ENCODE measurements at regions not wholly inside any gene's neighbourhood (a gene's known extent, or its start where the extent isn't known, plus 50 kb on each side); places are given as distances from the start of the nearest gene placed in this dataset.

- H3K27ac Mint-ChIP-seq = no peak overlapping the region
Measured at GRCh38 chr17:45706033-45706432, 78.1 kb upstream of the CRHR1 start.

GRCh38 chr17:45708707-45709290 lies 75.3 kb upstream of the CRHR1 start:
- Mint-ChIP-seq H3K4me3 (no peak overlapping the region), H3K9me3 (peaks cover 0 to 2% (median 0%) of the 10 kb centered on the region in 6 donors), H3K27ac (no peak overlapping the region), H3K36me3 (no peaks in the 10 kb centered on the region), H3K4me1 (no peaks in the 10 kb centered on the region), H3K27me3 (ENCODE audit: low read depth in 3 of 3) (peaks cover 3 to 13% (median 7%) of the 10 kb centered on the region in 3 donors)
- DNase-seq = no peak

More at GRCh38 chr17:45706033-45706432, 78.1 kb upstream of the CRHR1 start:
- Mint-ChIP-seq H3K36me3 (no peaks in the 10 kb centered on the region), H3K9me3 (peaks cover 0 to 2% (median 0%) of the 10 kb centered on the region in 6 donors), H3K4me1 (no peaks in the 10 kb centered on the region), H3K27me3 (ENCODE audit: low read depth in 3 of 3) (peaks cover 4 to 6% (median 6%) of the 10 kb centered on the region in 3 donors), H3K4me3 (no peak overlapping the region)
- DNase-seq = no peak

- peaks cover 4 to 16% (median 7%) of the 10 kb centered on the region in 3 donors for H3K27me3 Mint-ChIP-seq (ENCODE audit: low read depth in 3 of 3)
- DNase-seq = no peak
- H3K4me3 Mint-ChIP-seq = no peak overlapping the region
- no peaks in the 10 kb centered on the region for H3K4me1 Mint-ChIP-seq
- H3K36me3 Mint-ChIP-seq = no peaks in the 10 kb centered on the region
- no peak overlapping the region for H3K27ac Mint-ChIP-seq
- peaks cover 0 to 3% (median 0%) of the 10 kb centered on the region in 6 donors for H3K9me3 Mint-ChIP-seq
Measured at GRCh38 chr17:45709728-45710288, 74.3 kb upstream of the CRHR1 start.

GRCh38 chr17:45715787-45716186 lies 68.3 kb upstream of the CRHR1 start:
- Mint-ChIP-seq H3K4me3 (no peak overlapping the region), H3K4me1 (no peaks in the 10 kb centered on the region), H3K9me3 (peaks cover 0 to 2% (median 0%) of the 10 kb centered on the region in 6 donors), H3K36me3 (no peaks in the 10 kb centered on the region), H3K27ac (no peak overlapping the region), H3K27me3 (ENCODE audit: low read depth in 3 of 3) (peaks cover 7 to 33% (median 7%) of the 10 kb centered on the region in 3 donors)
- no peak for DNase-seq

DNA sequence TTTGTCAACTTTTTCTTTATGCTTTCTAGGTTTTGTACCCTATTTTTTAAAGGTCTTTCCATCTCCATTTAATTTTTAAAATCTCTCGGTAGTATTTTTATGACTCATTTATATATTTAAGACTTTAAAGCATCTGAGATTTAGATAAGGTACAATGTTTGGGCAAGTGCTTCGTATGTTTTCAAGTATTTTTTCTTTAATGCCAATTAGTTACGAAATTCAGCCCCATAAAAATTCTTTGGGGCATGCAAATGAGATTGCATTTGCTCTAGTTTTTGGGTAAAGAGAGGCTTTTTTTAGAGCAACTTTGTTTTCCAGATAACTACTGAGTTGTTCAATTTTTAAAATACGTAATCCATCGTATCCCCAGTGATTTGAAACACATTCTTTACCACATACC lies 65.3 kb upstream of the CRHR1 start:
- no peak overlapping the region for H3K27ac Mint-ChIP-seq
- DNase-seq = no peak
- H3K4me1 Mint-ChIP-seq = no peaks in the 10 kb centered on the region
- no peaks in the 10 kb centered on the region for H3K36me3 Mint-ChIP-seq
- H3K4me3 Mint-ChIP-seq = no peak overlapping the region
- peaks cover 9 to 24% (median 12%) of the 10 kb centered on the region in 3 donors for H3K27me3 Mint-ChIP-seq (ENCODE audit: low read depth in 3 of 3)
- H3K9me3 Mint-ChIP-seq = peaks cover 0 to 2% (median 0%) of the 10 kb centered on the region in 6 donors

- H3K4me3 Mint-ChIP-seq = no peak overlapping the region
- no peaks in the 10 kb centered on the region for H3K36me3 Mint-ChIP-seq
- peaks cover 9 to 27% (median 11%) of the 10 kb centered on the region in 3 donors for H3K27me3 Mint-ChIP-seq (ENCODE audit: low read depth in 3 of 3)
- H3K9me3 Mint-ChIP-seq = peaks cover 0 to 4% (median 0%) of the 10 kb centered on the region in 6 donors
- DNase-seq = no peak
- H3K4me1 Mint-ChIP-seq = no peaks in the 10 kb centered on the region
- no peak overlapping the region for H3K27ac Mint-ChIP-seq
Measured at GRCh38 chr17:45719335-45720071, 64.6 kb upstream of the CRHR1 start.

DNA sequence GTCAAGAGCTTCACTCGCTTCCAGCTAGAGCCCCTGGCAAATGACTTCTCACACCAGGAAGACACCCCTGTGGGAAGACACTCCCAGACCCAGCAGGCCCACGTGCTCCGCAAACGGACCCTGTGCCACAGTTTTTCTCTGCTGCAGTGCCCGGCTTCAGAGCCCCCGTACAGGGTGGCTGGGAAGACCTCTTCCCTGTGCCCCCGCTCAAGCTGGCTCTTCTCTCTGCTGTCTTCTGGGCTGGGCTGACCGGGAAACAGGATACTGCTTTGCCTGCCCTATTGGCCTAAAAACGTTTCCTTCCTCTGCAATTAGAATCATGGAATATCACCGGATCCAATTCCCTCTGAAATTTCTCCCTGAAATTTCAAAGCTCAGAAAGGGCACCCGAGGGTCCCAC lies 63.7 kb upstream of the CRHR1 start:
- Mint-ChIP-seq H3K4me3 (no peak overlapping the region), H3K4me1 (no peaks in the 10 kb centered on the region), H3K27me3 (ENCODE audit: low read depth in 3 of 3) (peaks cover 7 to 23% (median 9%) of the 10 kb centered on the region in 3 donors), H3K9me3 (peaks cover 0 to 4% (median 0%) of the 10 kb centered on the region in 6 donors), H3K36me3 (no peaks in the 10 kb centered on the region), H3K27ac (no peak overlapping the region)
- DNase-seq = no peak

DNA sequence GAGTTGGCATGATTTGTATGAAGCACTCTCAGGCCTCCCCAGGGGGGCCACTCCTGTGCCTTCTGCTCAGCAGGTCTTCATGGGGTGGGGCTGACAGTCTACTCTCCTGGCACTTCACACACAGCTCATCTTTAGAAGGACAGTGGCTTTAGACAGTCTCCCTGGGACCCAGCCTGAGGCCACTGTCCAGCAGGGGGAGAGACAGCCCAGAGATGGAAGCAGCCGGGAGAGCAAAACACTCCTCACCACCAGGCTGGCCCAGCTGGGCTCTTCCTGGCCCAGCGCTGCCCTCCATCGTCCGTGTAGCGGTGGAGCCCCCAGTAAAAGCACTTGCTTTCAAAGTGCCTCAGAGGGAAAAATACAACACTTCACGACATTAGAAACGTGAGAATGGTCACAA lies 62.0 kb upstream of the CRHR1 start:
- Mint-ChIP-seq H3K9me3 (peaks cover 0 to 4% (median 0%) of the 10 kb centered on the region in 6 donors), H3K27ac (no peak overlapping the region), H3K4me1 (no peaks in the 10 kb centered on the region), H3K36me3 (no peaks in the 10 kb centered on the region), H3K4me3 (no peak overlapping the region), H3K27me3 (ENCODE audit: low read depth in 3 of 3) (peaks cover 5 to 14% (median 7%) of the 10 kb centered on the region in 3 donors)
- DNase-seq = no peak

DNA sequence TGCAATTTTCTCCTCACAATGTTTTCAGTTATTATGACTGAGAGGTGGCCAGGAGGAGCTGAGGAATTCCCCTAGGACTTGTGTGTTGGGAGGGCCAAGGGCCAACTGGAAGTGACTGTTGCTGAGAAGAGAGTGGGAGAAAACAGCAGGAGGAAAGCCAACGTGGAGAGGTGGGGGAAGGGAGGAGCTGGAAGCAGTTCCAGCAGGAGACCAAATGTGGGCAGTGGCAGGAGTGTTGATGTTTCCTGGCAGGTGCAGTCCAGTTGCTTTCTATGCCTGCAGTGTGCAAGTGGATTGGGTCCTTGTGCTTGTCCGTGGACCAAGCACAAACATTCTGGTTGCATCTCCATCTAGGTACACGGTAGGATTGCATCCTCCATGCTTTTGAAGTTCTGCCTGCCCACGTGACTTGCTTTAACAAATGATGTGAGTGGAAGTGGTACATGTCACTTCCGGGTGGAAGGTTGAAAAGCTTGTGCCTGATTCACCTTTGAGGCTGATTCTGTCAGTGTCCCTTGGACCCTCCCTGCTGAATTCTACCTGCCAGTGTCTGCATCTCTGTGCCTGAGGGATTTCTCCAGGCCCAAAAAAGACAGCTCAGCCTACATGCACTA lies 54.7 kb upstream of the CRHR1 start:
- Mint-ChIP-seq H3K4me3 (no peak overlapping the region), H3K9me3 (peaks cover 0 to 17% (median 6%) of the 10 kb centered on the region in 6 donors), H3K4me1 (no peaks in the 10 kb centered on the region), H3K36me3 (no peaks in the 10 kb centered on the region), H3K27me3 (ENCODE audit: low read depth in 3 of 3) (peaks cover 2 to 21% (median 10%) of the 10 kb centered on the region in 3 donors), H3K27ac (no peak overlapping the region)
- DNase-seq = no peak

DNA sequence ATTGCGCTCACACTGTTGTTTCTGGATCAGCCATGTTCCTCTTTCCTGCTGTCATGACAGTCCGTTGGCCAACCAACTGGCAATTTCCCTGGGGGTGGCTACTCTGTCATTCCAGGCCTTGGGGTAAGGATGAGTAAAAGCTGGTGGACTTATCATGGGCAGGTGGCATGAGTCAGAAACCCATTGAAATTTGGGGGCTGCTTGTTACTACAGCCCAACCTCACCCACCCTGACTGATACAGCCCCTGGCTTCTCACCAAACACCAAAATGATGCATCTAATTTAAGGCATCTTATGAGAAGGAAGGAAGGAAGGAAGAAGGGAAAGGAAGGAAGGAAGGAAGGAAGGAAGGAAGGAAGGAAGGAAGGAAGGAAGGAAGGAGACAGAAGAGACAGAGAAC lies 53.9 kb upstream of the CRHR1 start:
- Mint-ChIP-seq H3K9me3 (peaks cover 0 to 17% (median 6%) of the 10 kb centered on the region in 6 donors), H3K36me3 (no peaks in the 10 kb centered on the region), H3K27me3 (ENCODE audit: low read depth in 3 of 3) (peaks cover 3 to 21% (median 12%) of the 10 kb centered on the region in 3 donors), H3K4me3 (no peak overlapping the region), H3K4me1 (no peaks in the 10 kb centered on the region), H3K27ac (no peak overlapping the region)
- DNase-seq = no peak

GRCh38 chr17:45731459-45731858 lies 52.7 kb upstream of the CRHR1 start:
- Mint-ChIP-seq H3K27ac (no peak overlapping the region), H3K4me1 (no peaks in the 10 kb centered on the region), H3K4me3 (no peak overlapping the region), H3K9me3 (peaks cover 0 to 17% (median 5%) of the 10 kb centered on the region in 6 donors), H3K36me3 (no peaks in the 10 kb centered on the region), H3K27me3 (ENCODE audit: low read depth in 3 of 3) (peaks cover 3 to 24% (median 12%) of the 10 kb centered on the region in 3 donors)
- no peak for DNase-seq

DNA sequence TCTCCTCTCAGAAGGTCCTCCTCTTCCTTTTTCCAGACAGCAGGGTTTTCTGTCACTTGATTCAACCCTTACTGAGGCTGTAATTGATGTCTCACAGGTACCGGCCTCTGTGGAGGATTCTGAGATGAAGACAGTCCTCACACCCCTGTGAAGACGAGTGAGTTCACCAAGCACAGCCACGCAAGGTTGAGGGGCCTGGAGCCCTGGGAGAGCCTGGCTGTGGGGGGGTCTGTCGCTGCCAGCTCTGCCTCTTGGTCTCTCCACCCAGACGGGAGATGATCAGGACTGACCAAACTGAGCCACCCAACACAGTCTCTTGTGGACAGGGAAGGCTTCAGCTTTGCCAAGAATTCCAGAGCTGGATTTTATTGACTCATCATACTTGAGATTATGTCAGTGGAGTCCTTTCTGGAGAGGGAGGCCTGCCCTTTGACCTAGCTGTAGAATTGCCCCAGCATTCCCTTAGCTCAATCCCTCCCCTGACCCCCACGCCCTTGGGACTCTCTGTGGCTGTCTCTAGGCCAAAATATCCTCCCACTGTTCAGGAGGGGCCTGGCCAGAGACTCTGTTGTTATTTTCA lies 51.1 kb upstream of the CRHR1 start:
- Mint-ChIP-seq H3K27me3 (ENCODE audit: low read depth in 3 of 3) (peaks cover 5 to 22% (median 12%) of the 10 kb centered on the region in 3 donors), H3K27ac (no peak overlapping the region), H3K4me1 (no peaks in the 10 kb centered on the region), H3K36me3 (no peaks in the 10 kb centered on the region), H3K4me3 (no peak overlapping the region), H3K9me3 (peaks cover 0 to 17% (median 4%) of the 10 kb centered on the region in 6 donors)
- DNase-seq = no peak

- no peaks in the 10 kb centered on the region for H3K4me1 Mint-ChIP-seq
- H3K36me3 Mint-ChIP-seq = no peaks in the 10 kb centered on the region
Measured at GRCh38 chr17:45733781-45734180, 50.3 kb upstream of the CRHR1 start.

More at GRCh38 chr17:45733781-45734180, 50.3 kb upstream of the CRHR1 start:
- Mint-ChIP-seq H3K9me3 (peaks cover 0 to 17% (median 4%) of the 10 kb centered on the region in 6 donors), H3K4me3 (no peak overlapping the region), H3K27ac (no peak overlapping the region), H3K27me3 (ENCODE audit: low read depth in 3 of 3) (peaks cover 3 to 22% (median 14%) of the 10 kb centered on the region in 3 donors)
- DNase-seq = no peak

Measured in immature natural killer cell (primary cell).